Naive thymus-derived CD4-positive, alpha-beta T cell (primary cell): ENCODE measurements at regions not wholly inside any gene's neighbourhood (a gene's known extent, or its start where the extent isn't known, plus 50 kb on each side); places are given as distances from the start of the nearest gene placed in this dataset.

Source experiments
- ATAC-seq: fragments of 150-1000 bp; cut with Tn5 transposase; 2 replicates; pipeline ENCODE4 v1.10.0; 2021; ENCODE audit warnings: mild to moderate bottlenecking, moderate library complexity
- CTCF ChIA-PET: fragments of 350-600 bp; sonication (Branson Sonifier 250); formaldehyde crosslinking; loops from one replicate; lab custom pipeline; 2021; ENCODE audit warnings: antibody characterized with exemption; lab: Charles Lee
- POLR2A ChIA-PET: fragments of 350-600 bp; sonication (Branson Sonifier 250); formaldehyde crosslinking; loops from one replicate; lab custom pipeline; 2021; ENCODE audit warnings: antibody characterized with exemption, inconsistent platforms; lab: Charles Lee
- DNase-seq, 9 donors: peaks; one replicate each; pipeline versions ENCODE4 v3.0.0 to v3.0.0-alpha.2; 2020 to 2022; ENCODE audit warnings: mixed read lengths in 1 of 9
- H3K27ac ChIP-seq: one replicate; pipeline ENCODE4 v1.7.0; 2013; ENCODE audit warnings: mild to moderate bottlenecking, low read depth, low read length, moderate library complexity
- H3K27me3 ChIP-seq, 2 donors: one replicate each; pipeline ENCODE4 v1.7.0; 2013; ENCODE audit warnings: low read length in 2 of 2, mild to moderate bottlenecking in 2 of 2, moderate library complexity in 2 of 2; ENCODE audit not compliant: control insufficient read depth in 2 of 2, insufficient read depth in 2 of 2
- H3K36me3 ChIP-seq, 3 experiments: 1 replicate in 2 of 3; 2 replicates in 1 of 3; pipeline ENCODE4 v1.7.0; 2013; ENCODE audit warnings: low read length in 3 of 3, mild to moderate bottlenecking in 3 of 3, moderate library complexity in 1 of 3; ENCODE audit not compliant: insufficient read depth in 3 of 3, control insufficient read depth in 2 of 3
- H3K4me1 ChIP-seq, 2 donors: one replicate each; pipeline ENCODE4 v1.7.0; 2013; ENCODE audit warnings: low read length in 2 of 2, mild to moderate bottlenecking in 2 of 2, moderate library complexity in 1 of 2; ENCODE audit not compliant: control insufficient read depth in 2 of 2, insufficient read depth in 2 of 2
- H3K4me3 ChIP-seq: 2 replicates; pipeline ENCODE4 v1.7.0; 2013; ENCODE audit warnings: mild to moderate bottlenecking, low read length
- H3K9me3 ChIP-seq, 3 experiments: 1 replicate in 2 of 3; 2 replicates in 1 of 3; pipeline ENCODE4 v1.7.0; 2013; ENCODE audit warnings: low read length in 3 of 3; ENCODE audit not compliant: control insufficient read depth in 2 of 3
- H3K27ac Mint-ChIP-seq, 9 donors: one replicate each; pipeline ENCODE4 v1.8.0; 2020 to 2022; ENCODE audit warnings: mixed read lengths in 9 of 9, mild to moderate bottlenecking in 8 of 9, moderate library complexity in 5 of 9, inconsistent platforms in 2 of 9
- H3K27me3 Mint-ChIP-seq, 5 donors: one replicate each; pipeline ENCODE4 v1.8.0; 2021 to 2022; ENCODE audit warnings: mixed read lengths in 5 of 5, mild to moderate bottlenecking in 1 of 5
- H3K36me3 Mint-ChIP-seq, 5 donors: one replicate each; pipeline ENCODE4 v1.8.0; 2020 to 2022; ENCODE audit warnings: mixed read lengths in 5 of 5, mild to moderate bottlenecking in 3 of 5, inconsistent platforms in 1 of 5
- H3K4me1 Mint-ChIP-seq, 7 donors: one replicate each; pipeline ENCODE4 v1.8.0; 2020 to 2022; ENCODE audit warnings: mixed read lengths in 7 of 7, mild to moderate bottlenecking in 3 of 7, inconsistent platforms in 1 of 7
- H3K4me3 Mint-ChIP-seq, 10 donors: one replicate each; pipeline ENCODE4 v1.8.0; 2020 to 2022; ENCODE audit warnings: mild to moderate bottlenecking in 10 of 10, mixed read lengths in 10 of 10, moderate library complexity in 6 of 10, inconsistent platforms in 2 of 10
- H3K9me3 Mint-ChIP-seq, 11 donors: one replicate each; pipeline ENCODE4 v1.8.0; 2020 to 2022; ENCODE audit warnings: mixed read lengths in 11 of 11, mild to moderate bottlenecking in 4 of 11, inconsistent platforms in 1 of 11, moderate library complexity in 1 of 11
- intact Hi-C, 2 donors: fragments of 100-400 bp; cut with micrococcal nuclease; formaldehyde crosslinking; loops; one replicate each; pipeline ENCODE4 v1.15.1; 2023

GRCh38 chr15:35194296-35194695, 109.2 kb upstream of the NANOGP8 start:
- H3K27ac ChIP-seq, result no peak overlapping the region
- peaks cover 0 to 5% (median 0%) of the 10 kb centered on the region in 3 experiments for H3K9me3 ChIP-seq
- H3K4me3 ChIP-seq, result no peak overlapping the region
- no peak for DNase-seq
- H3K36me3 ChIP-seq, result no peaks in the 10 kb centered on the region
- Mint-ChIP-seq H3K36me3 (peaks cover 0 to 17% (median 8%) of the 10 kb centered on the region in 5 donors), H3K4me1 (no peaks in the 10 kb centered on the region), H3K9me3 (peaks cover 7 to 38% (median 14%) of the 10 kb centered on the region in 11 donors), H3K27ac (no peak overlapping the region), H3K4me3 (no peak overlapping the region), H3K27me3 (peaks cover 0 to 9% (median 0%) of the 10 kb centered on the region in 5 donors)
- ATAC-seq, result no peak
- CTCF ChIA-PET, result no interaction called here
- intact Hi-C loops, result no loop called here
- POLR2A ChIA-PET, result no interaction called here
- H3K4me1 ChIP-seq, result no peaks in the 10 kb centered on the region
- H3K27me3 ChIP-seq, result no peaks in the 10 kb centered on the region

DNA sequence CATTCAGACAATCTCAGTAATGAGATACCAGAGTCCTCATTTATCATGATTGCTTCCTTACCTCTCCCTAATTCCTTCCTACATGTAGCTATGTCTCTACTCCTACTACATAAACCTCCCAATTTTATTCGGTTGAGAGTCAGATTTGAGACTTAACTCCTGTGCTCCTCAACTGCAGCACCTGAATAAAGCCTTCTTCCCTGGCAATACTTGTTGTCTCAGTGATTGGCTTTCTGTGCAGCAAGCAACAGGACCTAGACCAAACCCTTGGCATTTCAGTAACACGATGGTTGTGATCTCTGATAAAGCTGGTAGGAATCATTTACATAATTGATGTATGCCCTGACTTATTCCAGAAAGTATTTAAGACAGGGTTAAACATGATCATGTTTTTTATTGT, 106.7 kb upstream of the NANOGP8 start:
- H3K36me3 ChIP-seq, result no peaks in the 10 kb centered on the region
- no peak overlapping the region for H3K4me3 ChIP-seq
- Mint-ChIP-seq H3K9me3 (peaks cover 7 to 41% (median 14%) of the 10 kb centered on the region in 11 donors), H3K27ac (no peak overlapping the region), H3K36me3 (peaks cover 0 to 17% (median 8%) of the 10 kb centered on the region in 5 donors), H3K4me3 (no peak overlapping the region), H3K27me3 (peaks cover 0 to 9% (median 0%) of the 10 kb centered on the region in 5 donors), H3K4me1 (no peaks in the 10 kb centered on the region)
- CTCF ChIA-PET, result no interaction called here
- POLR2A ChIA-PET, result no interaction called here
- no peak for ATAC-seq
- H3K4me1 ChIP-seq, result no peaks in the 10 kb centered on the region
- no peak for DNase-seq
- no peak overlapping the region for H3K27ac ChIP-seq
- H3K27me3 ChIP-seq, result no peaks in the 10 kb centered on the region
- peaks cover 0 to 5% (median 0%) of the 10 kb centered on the region in 3 experiments for H3K9me3 ChIP-seq
- intact Hi-C loops, result no loop called here

DNA sequence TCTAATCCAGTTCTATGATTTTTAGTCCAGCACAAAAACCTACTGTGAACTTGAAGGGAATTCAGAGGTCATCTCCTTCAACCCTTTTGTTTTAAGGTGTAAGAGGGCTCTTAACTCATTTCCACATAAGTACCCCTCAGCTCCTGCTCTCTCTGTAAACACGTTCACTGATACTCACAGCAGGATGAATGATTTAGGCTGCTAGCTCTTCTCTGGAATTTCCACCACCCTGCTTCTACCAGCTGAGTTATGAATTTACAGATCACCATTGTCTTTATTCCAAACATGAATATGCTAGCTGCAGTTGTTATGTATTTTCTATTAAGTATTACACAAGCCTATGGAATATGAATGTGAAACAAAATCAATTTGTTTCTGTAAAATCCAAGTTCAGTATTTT, 101.3 kb upstream of the NANOGP8 start:
- Mint-ChIP-seq H3K9me3 (peaks cover 0 to 21% (median 7%) of the 10 kb centered on the region in 11 donors), H3K27me3 (no peaks in the 10 kb centered on the region), H3K4me3 (no peak overlapping the region), H3K36me3 (peaks cover 0 to 11% (median 2%) of the 10 kb centered on the region in 5 donors), H3K27ac (no peak overlapping the region), H3K4me1 (peaks cover 0 to 3% (median 0%) of the 10 kb centered on the region in 7 donors)
- CTCF ChIA-PET, result no interaction called here
- Histone ChIP-seq H3K4me3 (no peak overlapping the region), H3K9me3 (peaks cover 0 to under 1% (median 0%) of the 10 kb centered on the region in 3 experiments), H3K4me1 (no peaks in the 10 kb centered on the region), H3K36me3 (no peaks in the 10 kb centered on the region), H3K27ac (no peak overlapping the region), H3K27me3 (no peaks in the 10 kb centered on the region)
- DNase-seq (no peak), ATAC-seq (no peak)
- intact Hi-C loops, result no loop called here
- POLR2A ChIA-PET, result no interaction called here

- peaks cover 0 to 3% (median 0%) of the 10 kb centered on the region in 5 donors for H3K36me3 Mint-ChIP-seq
- no peaks in the 10 kb centered on the region for H3K4me1 ChIP-seq
- DNase-seq (no peak), ATAC-seq (no peak)
- no peak overlapping the region for H3K27ac Mint-ChIP-seq
- no peaks in the 10 kb centered on the region for H3K36me3 ChIP-seq
- no peaks in the 10 kb centered on the region for H3K27me3 Mint-ChIP-seq
- ChIA-PET CTCF (no interaction called here), POLR2A (no interaction called here)
- H3K4me3 ChIP-seq, result no peak overlapping the region
- H3K9me3 Mint-ChIP-seq, result peaks cover 0 to 6% (median 0%) of the 10 kb centered on the region in 11 donors
- H3K4me3 Mint-ChIP-seq, result no peak overlapping the region
- H3K27me3 ChIP-seq, result no peaks in the 10 kb centered on the region
- no peaks in the 10 kb centered on the region for H3K9me3 ChIP-seq
- intact Hi-C loops, result no loop called here
- peaks cover 0 to 3% (median 0%) of the 10 kb centered on the region in 7 donors for H3K4me1 Mint-ChIP-seq
- H3K27ac ChIP-seq, result no peak overlapping the region
These were observed 99.6 kb upstream of the NANOGP8 start for GRCh38 chr15:35184646-35185045.

DNA sequence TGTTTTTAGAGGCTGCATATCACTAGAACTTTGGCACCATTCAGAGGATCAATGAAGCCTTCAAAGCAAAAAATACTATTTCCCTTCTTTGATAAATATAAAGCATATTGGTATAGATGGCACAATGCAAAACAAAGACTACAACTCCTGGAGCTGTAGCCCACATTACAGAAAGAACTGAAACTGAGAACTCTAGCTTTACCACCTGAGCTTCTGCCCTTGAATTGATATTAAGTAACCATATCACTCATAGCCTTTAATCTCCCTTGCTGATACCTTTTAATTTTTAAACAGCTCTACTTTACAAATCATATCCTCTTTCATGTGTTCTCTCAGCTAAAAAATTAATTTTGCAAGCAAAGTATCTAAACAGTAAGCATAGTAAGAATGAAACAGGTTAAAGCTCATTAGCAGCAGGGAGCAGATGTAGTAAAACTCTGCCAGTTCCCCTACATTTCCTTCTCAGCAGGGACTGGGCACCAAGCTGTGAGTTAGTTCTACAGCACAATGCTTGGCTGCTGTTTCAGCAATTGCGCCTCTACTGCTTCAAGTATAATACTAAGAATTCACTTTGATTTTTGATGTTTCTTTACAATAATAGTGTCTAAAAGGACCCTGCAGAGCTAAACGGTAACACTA, 97.9 kb upstream of the NANOGP8 start:
- DNase-seq (no peak), ATAC-seq (no peak)
- Mint-ChIP-seq H3K4me1 (peaks cover 0 to 3% (median 0%) of the 10 kb centered on the region in 7 donors), H3K36me3 (no peaks in the 10 kb centered on the region), H3K27ac (no peak overlapping the region), H3K9me3 (peaks cover 0 to 3% (median 0%) of the 10 kb centered on the region in 11 donors), H3K27me3 (no peaks in the 10 kb centered on the region), H3K4me3 (no peak overlapping the region)
- ChIA-PET POLR2A (no interaction called here), CTCF (no interaction called here)
- H3K27ac ChIP-seq, result no peak overlapping the region
- no peaks in the 10 kb centered on the region for H3K9me3 ChIP-seq
- intact Hi-C loops, result no loop called here
- H3K4me1 ChIP-seq, result no peaks in the 10 kb centered on the region
- H3K4me3 ChIP-seq, result no peak overlapping the region
- no peaks in the 10 kb centered on the region for H3K27me3 ChIP-seq
- H3K36me3 ChIP-seq, result no peaks in the 10 kb centered on the region

- POLR2A ChIA-PET, result no interaction called here
- Histone ChIP-seq H3K9me3 (no peaks in the 10 kb centered on the region), H3K4me1 (no peaks in the 10 kb centered on the region), H3K27ac (no peak overlapping the region), H3K36me3 (no peaks in the 10 kb centered on the region), H3K27me3 (no peaks in the 10 kb centered on the region), H3K4me3 (no peak overlapping the region)
- Mint-ChIP-seq H3K27me3 (no peaks in the 10 kb centered on the region), H3K9me3 (peaks cover 0 to 3% (median 0%) of the 10 kb centered on the region in 11 donors), H3K36me3 (no peaks in the 10 kb centered on the region), H3K4me3 (no peak overlapping the region), H3K27ac (no peak overlapping the region), H3K4me1 (peaks cover 0 to 3% (median 0%) of the 10 kb centered on the region in 7 donors)
- CTCF ChIA-PET, result no interaction called here
- intact Hi-C loops, result no loop called here
- ATAC-seq, result no peak
- no peak for DNase-seq
These were observed 96.4 kb upstream of the NANOGP8 start for GRCh38 chr15:35181538-35181937.

GRCh38 chr15:35179739-35180138, 94.6 kb upstream of the NANOGP8 start:
- POLR2A ChIA-PET, result no interaction called here
- CTCF ChIA-PET, result no interaction called here
- Mint-ChIP-seq H3K36me3 (no peaks in the 10 kb centered on the region), H3K4me1 (peaks cover 0 to 3% (median 0%) of the 10 kb centered on the region in 7 donors), H3K4me3 (no peak overlapping the region), H3K9me3 (no peaks in the 10 kb centered on the region), H3K27ac (no peak overlapping the region), H3K27me3 (no peaks in the 10 kb centered on the region)
- Histone ChIP-seq H3K4me1 (no peaks in the 10 kb centered on the region), H3K4me3 (no peak overlapping the region), H3K9me3 (no peaks in the 10 kb centered on the region), H3K27ac (no peak overlapping the region), H3K27me3 (no peaks in the 10 kb centered on the region), H3K36me3 (no peaks in the 10 kb centered on the region)
- DNase-seq, result no peak
- intact Hi-C loops, result no loop called here
- ATAC-seq, result no peak
